ENCODE measurements at regions not wholly inside any gene's neighbourhood (a gene's known extent, or its start where the extent isn't known, plus 50 kb on each side); places are given as distances from the start of the nearest gene placed in this dataset.

- TF ChIP-seq, protein P1, sequence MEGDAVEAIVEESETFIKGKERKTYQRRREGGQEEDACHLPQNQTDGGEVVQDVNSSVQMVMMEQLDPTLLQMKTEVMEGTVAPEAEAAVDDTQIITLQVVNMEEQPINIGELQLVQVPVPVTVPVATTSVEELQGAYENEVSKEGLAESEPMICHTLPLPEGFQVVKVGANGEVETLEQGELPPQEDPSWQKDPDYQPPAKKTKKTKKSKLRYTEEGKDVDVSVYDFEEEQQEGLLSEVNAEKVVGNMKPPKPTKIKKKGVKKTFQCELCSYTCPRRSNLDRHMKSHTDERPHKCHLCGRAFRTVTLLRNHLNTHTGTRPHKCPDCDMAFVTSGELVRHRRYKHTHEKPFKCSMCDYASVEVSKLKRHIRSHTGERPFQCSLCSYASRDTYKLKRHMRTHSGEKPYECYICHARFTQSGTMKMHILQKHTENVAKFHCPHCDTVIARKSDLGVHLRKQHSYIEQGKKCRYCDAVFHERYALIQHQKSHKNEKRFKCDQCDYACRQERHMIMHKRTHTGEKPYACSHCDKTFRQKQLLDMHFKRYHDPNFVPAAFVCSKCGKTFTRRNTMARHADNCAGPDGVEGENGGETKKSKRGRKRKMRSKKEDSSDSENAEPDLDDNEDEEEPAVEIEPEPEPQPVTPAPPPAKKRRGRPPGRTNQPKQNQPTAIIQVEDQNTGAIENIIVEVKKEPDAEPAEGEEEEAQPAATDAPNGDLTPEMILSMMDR (IDR thresholded peaks at IDR 0.05), result no peak
- DNase-seq (ENCODE audit: low spot score) (no peak), ATAC-seq (ENCODE audit: low FRiP score) (no peak)
Measured at GRCh38 chr10:23897267-23897666, 311.7 kb upstream of the KIAA1217 start.

GRCh38 chr10:23897861-23898260, 311.1 kb upstream of the KIAA1217 start:
- no peak for ATAC-seq (ENCODE audit: low FRiP score)
- no peak for DNase-seq (ENCODE audit: low spot score)
- TF ChIP-seq, protein P1 (IDR thresholded peaks at IDR 0.05), result no peak

DNA sequence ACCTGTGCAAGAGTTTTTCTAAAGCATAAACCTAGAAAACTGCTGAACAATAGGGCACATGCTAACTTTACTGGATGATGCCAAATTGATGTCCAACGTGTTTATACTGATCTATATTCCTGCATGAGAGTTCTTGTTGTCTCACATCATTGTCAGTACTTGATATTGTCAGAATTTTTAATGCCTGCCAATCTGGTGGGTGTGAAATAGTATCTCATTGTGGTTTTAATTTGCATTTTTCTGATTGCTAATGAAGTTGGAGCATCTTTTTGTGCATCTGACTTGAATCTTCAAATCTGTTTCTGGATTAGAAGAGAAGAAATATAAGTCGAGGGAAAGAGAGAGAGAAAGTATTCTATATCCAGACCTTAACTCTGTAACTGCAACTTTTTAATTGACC, 309.8 kb upstream of the KIAA1217 start:
- DNase-seq (ENCODE audit: low spot score) (no peak), ATAC-seq (ENCODE audit: low FRiP score) (no peak)
- TF ChIP-seq, protein P1 (IDR thresholded peaks at IDR 0.05), result no peak

DNA sequence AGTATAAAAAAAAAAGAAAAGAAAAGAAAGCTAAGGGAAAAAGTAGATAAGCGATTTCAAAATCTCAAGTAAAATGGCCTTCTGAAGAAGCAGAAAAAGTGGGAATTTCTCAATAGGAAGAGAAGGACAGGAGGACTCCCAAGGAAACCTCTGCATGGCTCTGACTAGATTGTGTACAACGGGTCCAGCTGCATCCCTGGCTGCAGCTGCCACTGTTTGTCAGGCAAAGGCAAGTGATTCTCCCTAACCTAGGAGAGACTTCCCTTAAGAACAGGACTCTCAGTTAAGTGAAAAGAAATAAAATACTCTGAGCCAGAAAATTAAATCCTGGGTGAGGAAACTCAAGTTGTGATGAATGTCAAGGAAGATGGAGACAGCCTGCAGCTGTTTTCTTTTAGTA, 298.6 kb upstream of the KIAA1217 start:
- TF ChIP-seq, protein P1 (IDR thresholded peaks at IDR 0.05), result no peak
- no peak for ATAC-seq (ENCODE audit: low FRiP score)

GRCh38 chr10:23912884-23913404, 296.0 kb upstream of the KIAA1217 start:
- TF ChIP-seq, protein P1 (IDR thresholded peaks at IDR 0.05), result no peak
- DNase-seq (ENCODE audit: low spot score) (no peak), ATAC-seq (ENCODE audit: low FRiP score) (no peak)

More for the DNA sequence above, 298.6 kb upstream of the KIAA1217 start:
- no peak for DNase-seq (ENCODE audit: low spot score)

- TF ChIP-seq, protein P1 (IDR thresholded peaks at IDR 0.05), result no peak
- no peak for DNase-seq (ENCODE audit: low spot score)
- ATAC-seq (ENCODE audit: low FRiP score), result no peak
Measured at GRCh38 chr10:23914641-23915040, 294.3 kb upstream of the KIAA1217 start.

DNA sequence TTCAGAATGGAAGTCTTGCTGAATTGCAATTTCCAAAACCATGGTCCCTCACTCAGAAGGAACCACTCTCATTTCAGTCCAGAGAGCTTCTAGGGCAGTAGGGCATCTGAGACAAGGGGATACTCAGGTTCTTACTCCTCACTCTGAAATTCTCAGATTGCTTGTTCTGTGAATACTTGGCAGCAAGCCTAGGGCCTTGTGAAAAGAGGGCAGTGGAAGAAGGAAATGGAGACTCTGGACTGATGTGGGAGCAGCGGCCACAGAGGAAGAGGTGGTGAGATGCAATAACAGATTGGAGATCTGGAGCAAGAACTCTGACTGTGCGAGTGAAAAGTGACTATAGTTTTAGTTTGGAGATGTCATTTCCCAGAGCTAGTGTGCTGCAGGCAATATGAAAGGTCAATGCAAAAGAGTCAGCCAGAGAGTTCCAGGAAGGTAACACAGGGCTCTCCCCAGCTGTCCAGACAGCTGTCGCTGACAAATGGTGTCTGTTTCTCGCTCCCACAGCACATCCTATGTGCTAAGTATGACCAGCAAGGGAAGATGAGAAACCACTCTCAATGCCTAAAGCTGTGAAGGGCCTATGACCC, 291.6 kb upstream of the KIAA1217 start:
- TF ChIP-seq, protein P1 (IDR thresholded peaks at IDR 0.05), result no peak
- no peak for DNase-seq (ENCODE audit: low spot score)
- ATAC-seq (ENCODE audit: low FRiP score), result no peak
